ENCODE measurements at regions not wholly inside any gene's neighbourhood (a gene's known extent, or its start where the extent isn't known, plus 50 kb on each side); places are given as distances from the start of the nearest gene placed in this dataset.

DNA sequence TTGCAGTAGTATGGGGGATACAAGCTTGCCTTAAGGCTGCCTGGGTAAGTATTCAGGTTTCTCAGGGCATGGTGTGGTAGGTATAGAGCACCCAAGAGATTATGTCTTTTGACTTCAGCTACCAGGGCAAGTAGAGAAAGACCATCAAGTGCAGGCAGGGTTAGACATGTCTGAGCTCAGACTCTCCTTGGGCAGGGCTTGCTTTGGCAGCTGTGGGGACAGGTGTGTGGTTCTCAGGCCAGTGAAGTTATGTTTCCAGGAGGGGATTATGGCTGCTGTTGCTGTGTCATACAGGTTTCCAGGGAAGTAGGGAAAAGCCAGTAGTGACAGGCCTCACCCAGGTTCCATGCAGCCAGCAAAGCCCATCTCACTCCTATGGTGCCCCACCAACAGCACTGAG lies 1040.4 kb downstream of the FLRT2 start:
- Histone ChIP-seq H3K27me3 (ENCODE audit: insufficient read depth, low read length) (no peaks in the 10 kb centered on the region), H3K4me3 (ENCODE audit: insufficient read depth, low read depth, low read length) (no peak overlapping the region), H2AFZ (ENCODE audit: low read depth, low read length) (no peak overlapping the region), H3K79me2 (ENCODE audit: insufficient read depth, low read length) (no peaks in the 10 kb centered on the region), H3K27ac (ENCODE audit: low read depth, low read length) (no peak overlapping the region), H3K9ac (ENCODE audit: low read length) (no peak overlapping the region), H3K4me1 (ENCODE audit: insufficient read depth, low read length) (no peaks in the 10 kb centered on the region), H3K9me3 (ENCODE audit: insufficient read depth, low read depth, low read length) (peaks cover 2% of the 10 kb centered on the region), H4K20me1 (ENCODE audit: insufficient read depth, low read length) (no peaks in the 10 kb centered on the region), H3K4me2 (ENCODE audit: low read length) (no peak overlapping the region), H3K36me3 (ENCODE audit: insufficient read depth, low read length) (no peaks in the 10 kb centered on the region)
- Mint-ChIP-seq H3K4me3 (ENCODE audit: unreplicated experiment) (no peak overlapping the region), H3K4me1 (ENCODE audit: low read depth, unreplicated experiment) (peaks cover 17% of the 10 kb centered on the region), H3K27ac (ENCODE audit: unreplicated experiment) (no peak overlapping the region), H3K27me3 (ENCODE audit: low read depth, unreplicated experiment) (no peaks in the 10 kb centered on the region), H3K36me3 (ENCODE audit: low read depth, unreplicated experiment) (no peaks in the 10 kb centered on the region), H3K9me3 (ENCODE audit: unreplicated experiment) (no peaks in the 10 kb centered on the region)
- FAIRE-seq (no peak), DNase-seq (ENCODE audit: low read depth) (no peak)
- TF ChIP-seq EZH2 (IDR thresholded peaks at IDR 0.05; ENCODE audit: insufficient read depth, low read length) = no peak
- TF ChIP-seq, protein P1, sequence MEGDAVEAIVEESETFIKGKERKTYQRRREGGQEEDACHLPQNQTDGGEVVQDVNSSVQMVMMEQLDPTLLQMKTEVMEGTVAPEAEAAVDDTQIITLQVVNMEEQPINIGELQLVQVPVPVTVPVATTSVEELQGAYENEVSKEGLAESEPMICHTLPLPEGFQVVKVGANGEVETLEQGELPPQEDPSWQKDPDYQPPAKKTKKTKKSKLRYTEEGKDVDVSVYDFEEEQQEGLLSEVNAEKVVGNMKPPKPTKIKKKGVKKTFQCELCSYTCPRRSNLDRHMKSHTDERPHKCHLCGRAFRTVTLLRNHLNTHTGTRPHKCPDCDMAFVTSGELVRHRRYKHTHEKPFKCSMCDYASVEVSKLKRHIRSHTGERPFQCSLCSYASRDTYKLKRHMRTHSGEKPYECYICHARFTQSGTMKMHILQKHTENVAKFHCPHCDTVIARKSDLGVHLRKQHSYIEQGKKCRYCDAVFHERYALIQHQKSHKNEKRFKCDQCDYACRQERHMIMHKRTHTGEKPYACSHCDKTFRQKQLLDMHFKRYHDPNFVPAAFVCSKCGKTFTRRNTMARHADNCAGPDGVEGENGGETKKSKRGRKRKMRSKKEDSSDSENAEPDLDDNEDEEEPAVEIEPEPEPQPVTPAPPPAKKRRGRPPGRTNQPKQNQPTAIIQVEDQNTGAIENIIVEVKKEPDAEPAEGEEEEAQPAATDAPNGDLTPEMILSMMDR (IDR thresholded peaks at IDR 0.05; ENCODE audit: insufficient read depth, low read depth, low read length) = no peak

DNA sequence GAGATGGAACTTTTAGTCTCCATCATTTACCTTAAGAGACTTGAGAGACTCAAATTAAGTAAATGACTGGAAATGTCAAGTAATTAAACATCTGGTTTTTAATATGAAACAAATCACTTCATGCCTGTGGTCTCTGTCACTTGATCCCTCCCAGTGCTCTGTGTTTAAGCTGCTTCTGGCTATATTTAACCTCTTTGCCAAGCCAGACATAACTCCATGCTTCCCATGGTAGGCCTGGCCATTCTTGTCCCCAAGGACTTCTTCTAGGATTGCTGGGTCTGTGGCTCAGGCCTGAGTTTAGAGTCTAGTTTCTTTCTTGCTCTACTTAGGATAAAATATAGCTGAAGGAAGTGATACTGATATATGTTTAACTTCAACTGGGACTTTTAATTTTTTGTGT lies 1013.6 kb downstream of the FLRT2 start:
- no peak overlapping the region for H3K9ac ChIP-seq (ENCODE audit: low read length)

DNA sequence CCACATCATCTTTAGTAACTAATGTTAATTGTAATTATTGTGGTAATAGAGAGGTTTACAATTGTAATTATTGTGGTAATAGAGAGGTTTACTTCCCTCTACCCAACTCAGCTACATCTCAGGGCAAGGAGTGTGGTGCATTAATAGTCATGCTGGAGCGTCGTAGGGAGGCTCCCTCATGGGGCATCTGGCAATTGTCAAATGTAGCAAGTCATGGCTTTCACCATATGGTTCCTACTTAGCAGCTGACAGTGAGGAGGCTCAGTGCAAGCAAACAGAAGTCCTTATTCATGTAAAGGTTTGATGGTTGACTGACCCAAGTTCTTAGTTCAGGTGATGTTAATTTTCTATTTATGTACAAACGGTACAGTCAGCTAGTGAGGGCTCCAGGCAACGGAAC lies 1012.0 kb downstream of the FLRT2 start:
- no peaks in the 10 kb centered on the region for H3K36me3 ChIP-seq (ENCODE audit: insufficient read depth, low read length)
- no peak for FAIRE-seq
- H3K4me1 Mint-ChIP-seq (ENCODE audit: low read depth, unreplicated experiment) = no peaks in the 10 kb centered on the region

More for the DNA sequence above, 1013.6 kb downstream of the FLRT2 start:
- Histone ChIP-seq H3K4me3 (ENCODE audit: insufficient read depth, low read depth, low read length) (no peak overlapping the region), H3K9me3 (ENCODE audit: insufficient read depth, low read depth, low read length) (no peaks in the 10 kb centered on the region), H3K4me2 (ENCODE audit: low read length) (no peak overlapping the region), H3K27me3 (ENCODE audit: insufficient read depth, low read length) (no peaks in the 10 kb centered on the region), H3K27ac (ENCODE audit: low read depth, low read length) (no peak overlapping the region), H4K20me1 (ENCODE audit: insufficient read depth, low read length) (no peaks in the 10 kb centered on the region), H2AFZ (ENCODE audit: low read depth, low read length) (no peak overlapping the region), H3K79me2 (ENCODE audit: insufficient read depth, low read length) (no peaks in the 10 kb centered on the region), H3K4me1 (ENCODE audit: insufficient read depth, low read length) (no peaks in the 10 kb centered on the region), H3K36me3 (ENCODE audit: insufficient read depth, low read length) (no peaks in the 10 kb centered on the region)
- H3K9me3 Mint-ChIP-seq (ENCODE audit: unreplicated experiment) = no peaks in the 10 kb centered on the region
- FAIRE-seq (no peak), DNase-seq (ENCODE audit: low read depth) (no peak)
- H3K4me3 Mint-ChIP-seq (ENCODE audit: unreplicated experiment) = no peak overlapping the region
- no peaks in the 10 kb centered on the region for H3K4me1 Mint-ChIP-seq (ENCODE audit: low read depth, unreplicated experiment)
- peaks cover 3% of the 10 kb centered on the region for H3K27me3 Mint-ChIP-seq (ENCODE audit: low read depth, unreplicated experiment)
- H3K36me3 Mint-ChIP-seq (ENCODE audit: low read depth, unreplicated experiment) = no peaks in the 10 kb centered on the region
- H3K27ac Mint-ChIP-seq (ENCODE audit: unreplicated experiment) = no peak overlapping the region
- no peak for TF ChIP-seq EZH2 (IDR thresholded peaks at IDR 0.05; ENCODE audit: insufficient read depth, low read length)
- TF ChIP-seq, protein P1 (IDR thresholded peaks at IDR 0.05; ENCODE audit: insufficient read depth, low read depth, low read length) = no peak

More for the DNA sequence above, 1012.0 kb downstream of the FLRT2 start:
- Histone ChIP-seq H3K9me3 (ENCODE audit: insufficient read depth, low read depth, low read length) (no peaks in the 10 kb centered on the region), H4K20me1 (ENCODE audit: insufficient read depth, low read length) (no peaks in the 10 kb centered on the region), H3K27ac (ENCODE audit: low read depth, low read length) (no peak overlapping the region), H3K27me3 (ENCODE audit: insufficient read depth, low read length) (no peaks in the 10 kb centered on the region), H2AFZ (ENCODE audit: low read depth, low read length) (no peak overlapping the region), H3K4me3 (ENCODE audit: insufficient read depth, low read depth, low read length) (no peak overlapping the region), H3K4me2 (ENCODE audit: low read length) (no peak overlapping the region), H3K4me1 (ENCODE audit: insufficient read depth, low read length) (no peaks in the 10 kb centered on the region), H3K9ac (ENCODE audit: low read length) (no peak overlapping the region), H3K79me2 (ENCODE audit: insufficient read depth, low read length) (no peaks in the 10 kb centered on the region)
- no peak for DNase-seq (ENCODE audit: low read depth)
- TF ChIP-seq, protein P1 (IDR thresholded peaks at IDR 0.05; ENCODE audit: insufficient read depth, low read depth, low read length) = no peak
- TF ChIP-seq EZH2 (IDR thresholded peaks at IDR 0.05; ENCODE audit: insufficient read depth, low read length) = no peak
- peaks cover 3% of the 10 kb centered on the region for H3K27me3 Mint-ChIP-seq (ENCODE audit: low read depth, unreplicated experiment)
- H3K27ac Mint-ChIP-seq (ENCODE audit: unreplicated experiment) = no peak overlapping the region
- no peaks in the 10 kb centered on the region for H3K9me3 Mint-ChIP-seq (ENCODE audit: unreplicated experiment)
- no peak overlapping the region for H3K4me3 Mint-ChIP-seq (ENCODE audit: unreplicated experiment)
- no peaks in the 10 kb centered on the region for H3K36me3 Mint-ChIP-seq (ENCODE audit: low read depth, unreplicated experiment)
